ENCODE measurements at regions not wholly inside any gene's neighbourhood (a gene's known extent, or its start where the extent isn't known, plus 50 kb on each side); places are given as distances from the start of the nearest gene placed in this dataset.

- TF ChIP-seq CTCF (IDR thresholded peaks at IDR 0.05; ENCODE audit: low read depth, low read length, poor library complexity, severe bottlenecking) (no peak), EZH2phosphoT487 (IDR thresholded peaks at IDR 0.05; ENCODE audit: borderline replicate concordance, low read length) (no peak)
Observed at GRCh38 chr13:65868099-65868498, 1362.0 kb downstream of the PCDH9 start.
